ENCODE measurements at regions not wholly inside any gene's neighbourhood (a gene's known extent, or its start where the extent isn't known, plus 50 kb on each side); places are given as distances from the start of the nearest gene placed in this dataset.

DNA sequence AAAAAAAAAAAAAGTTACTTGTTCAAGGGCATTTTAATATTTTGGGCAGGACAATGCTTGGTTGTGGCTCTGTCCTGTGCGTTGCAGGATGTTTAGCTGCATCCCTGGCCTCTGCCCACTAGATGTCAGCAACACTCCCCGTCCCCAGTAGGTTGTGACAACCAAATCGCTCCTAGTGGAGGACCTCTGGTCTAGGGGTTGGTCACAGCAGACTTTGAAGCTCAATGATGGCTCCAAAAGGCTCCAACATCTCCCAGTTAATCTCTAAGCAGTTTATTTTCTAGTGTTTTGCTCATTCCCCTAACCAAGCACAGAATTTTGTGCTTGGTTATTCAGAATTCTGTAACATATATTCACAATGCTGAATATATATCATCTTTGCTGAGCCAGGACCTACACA is 67.0 kb downstream of the CHRNA1 start:
- intact Hi-C loops (cut with DNase I), result loop anchor here (5.0 kb wide), 1 partner anchor 235 kb away; no protein-coding TSS in a partner anchor
- no peak for DNase-seq (ENCODE audit: low spot score)

DNA sequence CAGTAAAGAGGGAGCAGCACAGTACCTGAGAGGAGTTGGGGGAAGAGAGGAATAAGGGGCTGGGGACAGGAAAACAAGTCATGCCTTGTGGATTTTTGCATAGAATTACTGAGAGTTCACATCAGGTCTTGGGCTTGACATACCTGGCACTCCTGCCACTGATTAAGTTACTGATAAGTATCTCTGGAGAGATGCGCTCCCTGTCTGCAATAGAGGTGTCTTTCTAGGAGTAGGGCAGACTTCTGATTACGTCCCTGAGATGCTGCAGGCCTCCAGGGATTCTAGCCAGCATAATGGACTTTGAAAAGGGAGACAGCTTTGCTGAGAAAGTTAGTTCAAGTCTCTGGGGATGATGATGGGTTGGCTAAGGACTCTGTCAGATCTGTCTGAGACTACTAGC is 69.4 kb downstream of the CHRNA1 start:
- intact Hi-C loops (cut with DNase I), result loop anchor here (5.0 kb wide), 2 partner anchors 118 to 233 kb away; no protein-coding TSS in a partner anchor
- no peak for DNase-seq (ENCODE audit: low spot score)

DNA sequence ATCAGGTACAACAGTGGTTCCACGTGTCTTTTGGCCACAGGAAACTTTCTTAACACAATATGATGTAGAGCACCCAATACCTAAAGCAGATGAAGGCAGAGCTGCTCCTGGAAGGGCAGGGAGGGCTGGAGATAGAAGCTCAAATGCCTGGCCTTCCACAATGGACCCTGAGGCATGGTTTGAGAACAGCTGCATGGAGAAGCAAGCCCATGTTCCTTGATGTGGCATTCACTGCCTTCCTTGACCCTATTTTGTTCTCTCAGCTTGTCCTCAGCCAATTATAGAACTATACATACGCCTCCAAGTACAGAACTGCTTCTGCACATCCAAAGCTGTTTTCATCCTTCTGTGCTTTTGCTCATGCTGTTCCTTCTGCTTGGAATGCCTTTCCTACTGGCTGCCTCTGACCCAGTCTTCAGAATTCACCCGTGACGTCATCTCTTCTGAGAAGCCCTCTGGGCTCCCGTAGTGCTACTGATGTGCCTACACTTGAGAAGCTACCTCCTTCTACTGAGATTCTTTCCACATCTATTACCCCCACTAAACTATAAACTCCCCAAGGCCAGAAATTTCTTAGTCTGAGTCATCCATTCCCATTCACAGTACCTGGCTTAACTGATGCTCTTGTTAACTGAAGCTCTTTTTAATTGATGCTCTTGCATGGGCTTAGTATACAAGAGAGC is 69.9 kb downstream of the CHRNA1 start:
- intact Hi-C loops (cut with DNase I), result loop anchor here (5.0 kb wide), 1 partner anchor 117 kb away; no protein-coding TSS in a partner anchor

DNA sequence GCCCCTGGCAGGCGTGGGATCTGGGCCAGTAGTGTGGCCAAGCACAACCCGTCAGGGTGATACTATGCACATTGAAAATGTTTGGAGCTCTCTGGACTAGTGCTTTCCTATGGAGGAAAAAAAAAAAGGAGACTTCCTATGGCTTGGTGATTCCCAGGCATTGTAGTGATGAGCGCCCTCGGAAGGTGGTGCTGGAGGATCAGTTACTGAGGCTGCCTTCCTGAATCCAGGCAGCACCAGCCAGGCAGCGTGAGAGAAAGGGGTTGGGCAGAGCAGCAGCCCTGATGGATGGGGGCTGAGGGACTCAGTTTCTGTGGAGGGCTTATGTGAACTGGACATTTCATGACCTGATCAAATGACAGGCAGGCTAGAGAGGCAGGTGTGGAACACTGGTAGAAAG is 70.9 kb downstream of the CHRNA1 start:
- DNase-seq (ENCODE audit: low spot score), result no peak
- intact Hi-C loops (cut with DNase I), result loop anchor here (5.0 kb wide), 1 partner anchor 116 kb away; no protein-coding TSS in a partner anchor

More for the DNA sequence above, 69.9 kb downstream of the CHRNA1 start:
- no peak for DNase-seq (ENCODE audit: low spot score)

- DNase-seq (ENCODE audit: low spot score), result no peak
- intact Hi-C loops (cut with DNase I), result loop anchor here (5.0 kb wide), 1 partner anchor 115 kb away; no protein-coding TSS in a partner anchor
These were observed 71.9 kb downstream of the CHRNA1 start for GRCh38 chr2:174692256-174692919.

GRCh38 chr2:174691201-174691779 is 73.0 kb downstream of the CHRNA1 start:
- no peak for DNase-seq (ENCODE audit: low spot score)
- intact Hi-C loops (cut with DNase I), result loop anchor here (5.0 kb wide), 1 partner anchor 114 kb away; no protein-coding TSS in a partner anchor

DNA sequence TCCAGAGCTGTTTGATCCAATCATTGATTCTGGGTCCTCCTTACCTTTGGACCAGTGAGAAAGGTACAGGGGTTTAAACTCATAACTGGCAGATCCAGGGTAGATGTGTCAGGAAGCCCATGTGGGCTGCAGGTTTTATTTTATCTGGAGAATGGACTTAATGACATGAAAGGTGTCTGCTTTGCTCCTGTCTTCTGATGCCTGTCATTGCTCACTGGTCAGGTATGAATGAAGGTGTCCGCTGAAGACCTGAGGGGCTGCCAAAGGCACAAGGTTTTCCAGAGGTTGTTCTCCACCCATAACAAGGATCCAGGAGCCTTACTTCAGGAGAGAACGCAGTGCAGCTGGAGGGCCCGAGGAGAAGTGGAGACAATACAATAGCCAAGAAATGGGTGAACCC is 74.2 kb downstream of the CHRNA1 start:
- intact Hi-C loops (cut with DNase I), result loop anchor here (5.0 kb wide), 1 partner anchor 113 kb away; no protein-coding TSS in a partner anchor

GRCh38 chr2:174688079-174688478 is 76.2 kb downstream of the CHRNA1 start:
- no peak for DNase-seq (ENCODE audit: low spot score)
- intact Hi-C loops (cut with DNase I), result loop anchor here (5.0 kb wide), 1 partner anchor 81 kb away; no protein-coding TSS in a partner anchor

More for the DNA sequence above, 74.2 kb downstream of the CHRNA1 start:
- DNase-seq (ENCODE audit: low spot score), result no peak

DNA sequence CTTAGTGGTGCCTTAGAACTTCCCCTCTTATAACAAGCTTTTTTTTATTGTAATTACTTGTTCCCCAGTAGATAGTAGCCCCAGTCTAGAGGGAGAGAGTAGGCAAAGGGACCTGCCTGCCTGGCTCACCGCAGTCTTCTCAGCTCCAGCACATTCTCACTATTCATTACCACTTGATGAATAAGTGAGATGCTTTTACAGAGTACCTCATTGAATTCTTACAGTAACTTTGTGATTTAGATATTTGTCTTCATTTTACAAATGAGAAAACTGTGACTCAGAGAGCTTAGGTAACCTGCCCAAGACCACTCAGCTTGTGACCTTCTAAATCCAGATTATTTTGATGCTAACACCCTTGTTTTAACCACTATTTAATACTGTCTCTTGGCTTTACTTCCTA is 77.8 kb downstream of the CHRNA1 start:
- intact Hi-C loops (cut with DNase I), result loop anchor here (5.0 kb wide), 1 partner anchor 79 kb away; no protein-coding TSS in a partner anchor
- DNase-seq (ENCODE audit: low spot score), result no peak

- no peak for DNase-seq (ENCODE audit: low spot score)
- intact Hi-C loops (cut with DNase I), result loop anchor here (5.0 kb wide), 2 partner anchors 51 to 196 kb away; partner anchors contain the start of gene GPR155
These were observed 80.9 kb downstream of the CHRNA1 start for GRCh38 chr2:174683392-174683759.

GRCh38 chr2:174682578-174683391 is 81.5 kb downstream of the CHRNA1 start:
- intact Hi-C loops (cut with DNase I), result loop anchor here (5.0 kb wide), 2 partner anchors 50 to 195 kb away; partner anchors contain the start of gene GPR155
- DNase-seq (ENCODE audit: low spot score), result peak; percentile 87

GRCh38 chr2:174682007-174682577 is 82.2 kb downstream of the CHRNA1 start:
- DNase-seq (ENCODE audit: low spot score), result peak; percentile 79
- intact Hi-C loops (cut with DNase I), result loop anchor here (5.0 kb wide), 2 partner anchors 50 to 195 kb away; partner anchors contain the start of gene GPR155

DNA sequence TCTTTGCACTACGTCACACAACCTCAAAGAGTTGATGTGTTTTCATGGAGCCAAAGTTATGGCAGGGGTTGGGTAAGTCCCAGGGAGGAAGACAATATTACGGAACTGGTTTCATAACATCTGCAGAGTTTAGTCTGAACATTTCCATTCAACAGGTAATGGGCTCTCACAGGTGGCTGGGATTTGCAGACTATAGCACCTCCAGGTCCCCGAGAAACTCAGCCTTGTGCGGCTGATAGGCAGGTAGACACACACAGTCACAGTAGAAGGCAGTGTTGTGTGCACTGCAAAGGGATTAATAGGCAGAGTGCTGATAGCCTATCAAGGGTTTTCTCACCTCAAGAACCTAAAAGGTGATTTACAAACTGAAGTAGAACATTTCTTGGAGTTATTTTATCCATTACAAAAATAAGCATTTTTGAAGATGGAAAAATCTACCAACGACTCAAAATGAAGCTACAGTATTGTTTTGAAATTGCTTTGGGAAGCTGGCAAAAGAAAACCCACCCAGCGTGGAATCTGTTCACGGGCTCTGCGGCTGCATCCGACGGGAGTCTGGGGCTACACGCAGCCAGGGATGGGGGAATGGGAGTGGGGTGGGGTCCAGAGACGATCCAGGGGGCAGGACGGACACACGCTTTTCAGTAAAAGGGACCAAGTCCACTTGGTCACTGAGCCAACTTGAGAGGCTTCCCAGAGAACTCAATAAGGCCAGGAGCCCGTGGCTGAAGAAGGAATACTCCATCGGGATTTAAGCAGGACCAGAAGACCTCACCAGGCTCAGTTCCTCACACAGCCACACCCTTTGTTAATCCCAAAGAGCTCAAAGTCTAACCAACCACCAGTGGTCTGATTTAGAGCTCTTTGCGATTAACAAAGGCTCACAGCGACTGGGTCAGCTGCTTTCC is 82.9 kb downstream of the CHRNA1 start:
- no peak for DNase-seq (ENCODE audit: low spot score)
- intact Hi-C loops (cut with DNase I), result loop anchor here (5.0 kb wide), 2 partner anchors 49 to 194 kb away; partner anchors contain the start of gene GPR155

- intact Hi-C loops (cut with DNase I), result loop anchor here (5.0 kb wide), 2 partner anchors 48 to 193 kb away; partner anchors contain the start of gene GPR155
- no peak for DNase-seq (ENCODE audit: low spot score)
These were observed 82.6 kb upstream of the WIPF1 start for GRCh38 chr2:174680221-174680620.

DNA sequence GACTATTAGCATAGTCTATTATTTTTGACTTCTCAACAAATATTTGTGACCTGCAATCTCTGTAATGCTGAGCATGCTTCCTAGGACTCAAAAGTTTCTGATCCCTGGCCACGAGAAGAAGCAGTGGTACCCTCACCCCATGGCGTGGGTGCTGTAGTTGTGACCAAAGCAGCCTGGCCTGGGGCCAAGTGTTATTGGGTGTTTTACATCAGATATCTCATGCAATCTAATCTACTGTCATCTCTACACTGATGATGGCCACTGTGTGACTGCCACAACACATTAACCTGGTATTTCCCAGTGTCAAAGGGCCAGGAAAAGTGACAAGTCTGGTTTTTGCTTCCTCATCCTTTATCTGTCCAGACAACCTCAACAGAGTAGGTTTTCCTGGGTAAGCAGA is 80.8 kb upstream of the WIPF1 start:
- intact Hi-C loops (cut with DNase I), result no loop called here

DNA sequence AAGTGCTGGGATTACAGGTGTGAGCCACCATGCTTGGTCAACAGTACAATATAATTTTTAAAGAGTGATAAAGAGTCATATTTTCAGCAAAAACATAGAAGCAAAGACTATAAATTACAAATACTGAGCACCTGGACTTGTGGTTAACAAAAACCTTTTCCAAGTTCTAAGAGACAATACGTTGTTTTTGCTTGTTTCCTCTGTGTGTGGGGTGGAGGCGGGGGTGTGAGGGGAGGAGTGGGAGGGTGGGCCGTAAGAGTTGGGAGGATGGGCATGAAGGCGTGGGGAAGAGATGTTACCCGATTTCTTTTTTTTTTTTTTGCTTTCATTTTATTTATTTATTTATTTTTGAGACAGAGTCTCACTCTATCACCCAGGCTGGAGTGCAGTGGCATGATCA is 78.0 kb upstream of the WIPF1 start:
- intact Hi-C loops (cut with DNase I), result no loop called here
- no peak for DNase-seq (ENCODE audit: low spot score)

More for the DNA sequence above, 80.8 kb upstream of the WIPF1 start:
- no peak for DNase-seq (ENCODE audit: low spot score)

DNA sequence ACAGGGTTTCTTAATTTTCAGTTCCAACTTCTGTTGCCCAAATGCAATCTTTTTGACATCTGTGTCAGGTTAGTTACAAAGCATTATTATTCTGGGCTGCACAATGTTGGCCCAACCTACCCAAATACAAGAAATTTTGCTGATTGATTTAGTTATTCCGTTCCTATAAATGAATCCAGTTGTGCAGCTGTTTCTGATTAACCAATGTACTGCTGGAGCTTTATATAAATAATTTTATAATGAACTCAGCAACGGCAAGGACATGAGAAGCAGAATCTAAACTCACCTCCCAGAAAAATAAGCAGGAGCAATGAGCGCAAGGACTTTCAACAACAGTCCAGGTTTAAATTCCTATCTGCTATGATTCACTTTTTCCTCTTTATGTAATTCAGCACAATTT is 76.3 kb upstream of the WIPF1 start:
- intact Hi-C loops (cut with DNase I), result no loop called here
- DNase-seq (ENCODE audit: low spot score), result no peak

GRCh38 chr2:174673440-174673839 is 75.8 kb upstream of the WIPF1 start:
- DNase-seq (ENCODE audit: low spot score), result no peak
- intact Hi-C loops (cut with DNase I), result no loop called here
